ENCODE measurements at regions not wholly inside any gene's neighbourhood (a gene's known extent, or its start where the extent isn't known, plus 50 kb on each side); places are given as distances from the start of the nearest gene placed in this dataset.

DNA sequence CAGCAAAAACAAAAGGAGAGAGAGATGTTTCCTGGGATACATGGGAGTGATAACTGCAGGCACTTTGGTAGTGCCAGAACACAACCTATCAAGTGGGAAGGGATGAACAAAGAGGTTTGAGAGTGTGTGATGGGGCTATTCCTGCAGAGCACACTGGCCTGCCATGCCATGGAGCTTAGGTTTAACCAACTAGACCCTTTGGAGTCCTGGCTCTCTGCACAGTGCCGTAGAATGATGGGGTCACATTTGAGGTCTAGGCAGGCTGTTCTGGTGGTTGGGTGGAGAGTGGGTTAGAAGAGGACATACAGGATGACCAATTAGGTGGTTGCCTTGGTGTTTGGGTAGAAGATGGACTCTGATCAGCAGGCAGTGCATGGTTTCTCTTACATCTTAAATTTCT is 101.9 kb upstream of the HABP2 start:
- no peak overlapping the region for H3K4me3 ChIP-seq
- no peaks in the 10 kb centered on the region for H3K9me3 ChIP-seq
- H4K20me1 ChIP-seq, result no peaks in the 10 kb centered on the region
- H3K4me1 ChIP-seq, result peaks cover 19% of the 10 kb centered on the region
- H3K4me2 ChIP-seq, result no peak overlapping the region
- H3K36me3 ChIP-seq, result no peaks in the 10 kb centered on the region
- no peaks in the 10 kb centered on the region for H3K27me3 ChIP-seq
- no peak overlapping the region for H3K9ac ChIP-seq
- no peak for TF ChIP-seq Cebpa-rat (IDR thresholded peaks at IDR 0.05)
- no peak overlapping the region for H3K27ac ChIP-seq

GRCh38 chr10:113452146-113452845 is 100.6 kb upstream of the HABP2 start:
- H3K4me3 ChIP-seq, result no peak overlapping the region
- peaks cover 11% of the 10 kb centered on the region for H3K4me1 ChIP-seq
- no peak overlapping the region for H3K27ac ChIP-seq
- H3K4me2 ChIP-seq, result no peak overlapping the region
- H3K27me3 ChIP-seq, result no peaks in the 10 kb centered on the region
- no peak for TF ChIP-seq Cebpa-rat (IDR thresholded peaks at IDR 0.05)
- no peaks in the 10 kb centered on the region for H3K36me3 ChIP-seq
- H4K20me1 ChIP-seq, result no peaks in the 10 kb centered on the region
- no peaks in the 10 kb centered on the region for H3K9me3 ChIP-seq
- no peak overlapping the region for H3K9ac ChIP-seq

DNA sequence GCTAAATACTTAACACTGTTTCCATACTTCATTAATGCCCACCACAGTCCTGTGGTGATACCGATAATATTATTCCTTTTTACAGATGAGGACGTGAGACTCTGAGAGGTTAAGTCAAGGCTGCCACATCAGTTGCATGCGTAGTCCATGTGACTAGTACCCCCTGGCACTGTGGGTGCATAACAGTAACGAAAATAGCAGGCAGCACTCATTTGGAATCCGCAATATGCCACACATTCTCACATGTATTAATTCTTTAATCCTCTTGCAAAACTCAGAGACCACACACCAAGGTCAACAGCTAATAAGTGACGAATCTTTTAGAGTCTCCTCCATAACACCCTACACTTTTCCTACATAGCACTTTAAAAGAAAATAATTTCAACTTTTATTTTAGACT is 99.5 kb upstream of the HABP2 start:
- H4K20me1 ChIP-seq, result no peaks in the 10 kb centered on the region
- H3K27me3 ChIP-seq, result no peaks in the 10 kb centered on the region
- H3K9me3 ChIP-seq, result no peaks in the 10 kb centered on the region
- H3K4me1 ChIP-seq, result 0 out of 2 replicates have a peak, but pooled peaks cover under 1% of the 10 kb centered on the region
- H3K36me3 ChIP-seq, result no peaks in the 10 kb centered on the region
- no peak overlapping the region for H3K4me2 ChIP-seq
- TF ChIP-seq Cebpa-rat (IDR thresholded peaks at IDR 0.05), result no peak
- H3K27ac ChIP-seq, result no peak overlapping the region
- no peak overlapping the region for H3K4me3 ChIP-seq
- no peak overlapping the region for H3K9ac ChIP-seq

GRCh38 chr10:113454341-113455061 is 98.4 kb upstream of the HABP2 start:
- Histone ChIP-seq H3K4me3 (no peak overlapping the region), H3K36me3 (no peaks in the 10 kb centered on the region), H3K4me1 (no peaks in the 10 kb centered on the region), H3K4me2 (no peak overlapping the region), H3K27ac (no peak overlapping the region), H3K9ac (no peak overlapping the region), H3K9me3 (no peaks in the 10 kb centered on the region), H3K27me3 (no peaks in the 10 kb centered on the region), H4K20me1 (no peaks in the 10 kb centered on the region)
- TF ChIP-seq Cebpa-rat (IDR thresholded peaks at IDR 0.05), result no peak

DNA sequence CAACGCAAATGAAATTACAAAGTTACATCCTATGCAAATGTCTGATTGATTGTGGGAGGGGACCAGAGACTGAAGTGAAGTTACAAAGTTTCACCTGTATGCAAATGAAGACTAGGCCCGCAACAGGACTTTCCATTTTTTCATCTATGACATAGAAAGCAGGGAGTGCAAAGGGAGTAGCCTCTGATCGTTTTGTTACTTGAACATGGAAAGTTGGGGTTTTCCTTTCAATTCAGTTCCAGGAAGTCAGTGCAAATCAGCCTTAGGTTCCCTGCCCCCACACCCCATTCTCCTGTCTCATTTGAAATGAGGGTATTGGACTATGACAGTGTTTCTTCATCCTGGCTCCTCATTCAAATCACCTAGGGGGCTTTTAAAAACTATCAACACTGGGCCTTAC is 96.9 kb upstream of the HABP2 start:
- Histone ChIP-seq H4K20me1 (no peaks in the 10 kb centered on the region), H3K9me3 (no peaks in the 10 kb centered on the region), H3K4me3 (no peak overlapping the region), H3K9ac (no peak overlapping the region), H3K36me3 (no peaks in the 10 kb centered on the region), H3K4me1 (no peaks in the 10 kb centered on the region), H3K27ac (no peak overlapping the region), H3K27me3 (no peaks in the 10 kb centered on the region), H3K4me2 (no peak overlapping the region)
- TF ChIP-seq Cebpa-rat (IDR thresholded peaks at IDR 0.05), result no peak

DNA sequence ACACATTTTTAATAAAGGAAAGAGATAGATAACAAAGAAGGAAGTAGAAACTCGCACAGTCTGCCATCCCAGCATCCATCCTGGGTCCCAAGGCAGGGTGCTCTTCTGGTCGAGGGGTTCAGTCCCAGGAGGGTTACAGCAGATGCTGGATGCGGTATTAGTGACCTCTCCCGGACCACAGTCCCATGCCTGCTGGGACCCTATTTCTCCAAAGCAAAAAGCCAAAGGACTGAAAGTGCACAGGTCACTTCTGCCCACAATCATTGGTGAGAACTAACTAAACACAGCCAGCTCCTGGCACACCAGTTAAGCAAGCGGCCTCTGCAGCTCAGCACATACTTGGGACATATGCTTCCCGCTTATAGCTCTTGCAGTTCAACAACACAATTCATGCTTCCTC is 96.1 kb upstream of the HABP2 start:
- Histone ChIP-seq H3K36me3 (no peaks in the 10 kb centered on the region), H3K9ac (no peak overlapping the region), H4K20me1 (no peaks in the 10 kb centered on the region), H3K4me3 (no peak overlapping the region), H3K27me3 (no peaks in the 10 kb centered on the region), H3K9me3 (no peaks in the 10 kb centered on the region), H3K4me2 (no peak overlapping the region), H3K27ac (no peak overlapping the region), H3K4me1 (no peaks in the 10 kb centered on the region)
- TF ChIP-seq Cebpa-rat (IDR thresholded peaks at IDR 0.05), result no peak

DNA sequence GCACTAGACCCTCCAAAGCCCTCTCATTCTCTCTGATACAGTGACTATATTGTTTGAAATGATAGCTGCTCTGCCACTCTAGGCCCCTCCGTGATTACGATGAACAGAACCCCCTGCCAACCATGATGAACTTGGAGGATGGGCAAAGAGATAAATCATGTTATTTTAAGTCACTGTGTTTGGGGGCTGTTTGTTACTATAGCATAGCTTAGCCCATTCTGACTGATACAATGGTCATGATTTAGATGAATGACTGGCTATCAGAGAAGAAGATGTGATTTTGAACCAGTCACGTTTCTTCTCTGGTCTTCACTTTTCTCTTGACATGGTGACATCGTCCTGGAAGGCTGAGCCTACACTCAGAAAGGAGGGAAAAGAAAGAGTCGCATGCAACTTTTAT is 95.4 kb upstream of the HABP2 start:
- H3K4me3 ChIP-seq, result no peak overlapping the region
- no peak overlapping the region for H3K9ac ChIP-seq
- H3K4me2 ChIP-seq, result no peak overlapping the region
- H3K27ac ChIP-seq, result no peak overlapping the region
- TF ChIP-seq Cebpa-rat (IDR thresholded peaks at IDR 0.05), result no peak
- H3K27me3 ChIP-seq, result no peaks in the 10 kb centered on the region
- no peaks in the 10 kb centered on the region for H3K9me3 ChIP-seq
- no peaks in the 10 kb centered on the region for H3K4me1 ChIP-seq
- no peaks in the 10 kb centered on the region for H4K20me1 ChIP-seq
- no peaks in the 10 kb centered on the region for H3K36me3 ChIP-seq

GRCh38 chr10:113458451-113458850 is 94.4 kb upstream of the HABP2 start:
- no peaks in the 10 kb centered on the region for H4K20me1 ChIP-seq
- H3K4me2 ChIP-seq, result no peak overlapping the region
- H3K36me3 ChIP-seq, result no peaks in the 10 kb centered on the region
- TF ChIP-seq Cebpa-rat (IDR thresholded peaks at IDR 0.05), result no peak
- H3K27me3 ChIP-seq, result no peaks in the 10 kb centered on the region
- H3K4me1 ChIP-seq, result no peaks in the 10 kb centered on the region
- no peak overlapping the region for H3K9ac ChIP-seq
- no peak overlapping the region for H3K27ac ChIP-seq
- no peak overlapping the region for H3K4me3 ChIP-seq
- H3K9me3 ChIP-seq, result no peaks in the 10 kb centered on the region

- no peak overlapping the region for H3K4me3 ChIP-seq
- no peaks in the 10 kb centered on the region for H3K27me3 ChIP-seq
- H3K4me2 ChIP-seq, result no peak overlapping the region
- no peak for TF ChIP-seq Cebpa-rat (IDR thresholded peaks at IDR 0.05)
- no peak overlapping the region for H3K27ac ChIP-seq
- H3K4me1 ChIP-seq, result no peaks in the 10 kb centered on the region
- H3K9ac ChIP-seq, result no peak overlapping the region
- no peaks in the 10 kb centered on the region for H4K20me1 ChIP-seq
- no peaks in the 10 kb centered on the region for H3K36me3 ChIP-seq
- no peaks in the 10 kb centered on the region for H3K9me3 ChIP-seq
These were observed 93.9 kb upstream of the HABP2 start for GRCh38 chr10:113458944-113459343.

GRCh38 chr10:113459626-113460280 is 93.1 kb upstream of the HABP2 start:
- TF ChIP-seq Cebpa-rat (IDR thresholded peaks at IDR 0.05), result no peak
- Histone ChIP-seq H3K27ac (no peak overlapping the region), H3K36me3 (no peaks in the 10 kb centered on the region), H3K9ac (no peak overlapping the region), H3K4me3 (no peak overlapping the region), H3K9me3 (no peaks in the 10 kb centered on the region), H3K4me2 (no peak overlapping the region), H4K20me1 (no peaks in the 10 kb centered on the region), H3K4me1 (no peaks in the 10 kb centered on the region), H3K27me3 (no peaks in the 10 kb centered on the region)

Measured in BLaER1 (cell line).